IMR-90 (cell line): ENCODE measurements at regions not wholly inside any gene's neighbourhood (a gene's known extent, or its start where the extent isn't known, plus 50 kb on each side); places are given as distances from the start of the nearest gene placed in this dataset.

Experiments used
- ATAC-seq: fragments of 200-7000 bp; cut with Tn5 transposase; 2 replicates; pipeline ENCODE4 v1.9.1; 2020; ENCODE audit warnings: low read depth, mild to moderate bottlenecking, moderate library complexity
- BruUV-seq: library from RNA; stranded (reverse); fragments of 400-500 nt; replicated peaks from 2 replicates; lab custom pipeline; 2021; lab: Mats Ljungman, UMichigan
- CTCF ChIA-PET: fragments of 300-600 bp; formaldehyde crosslinking; extraction: SDS; loops from one replicate; lab custom pipeline; 2021; ENCODE audit warnings: antibody characterized with exemption; lab: Yijun Ruan, JAX
- POLR2A ChIA-PET: fragments of 300-600 bp; sonication (Branson Sonifier 250); formaldehyde crosslinking; loops from one replicate; lab custom pipeline; 2022; ENCODE audit warnings: antibody characterized with exemption; ENCODE audit not compliant: unreplicated experiment; lab: Charles Lee
- DNase-seq: peaks from one replicate; pipeline ENCODE4 v3.0.0; 2013
- H2AFZ ChIP-seq: replicated peaks from 2 replicates; pipeline ENCODE3; 2013; ENCODE audit warnings: low read length, mild to moderate bottlenecking; ENCODE audit not compliant: poor library complexity
- H2AK5ac ChIP-seq: 2 replicates; pipeline ENCODE4 v1.6.1; 2013; ENCODE audit warnings: low read depth, low read length, inconsistent platforms
- H2AK9ac ChIP-seq: replicated peaks from 2 replicates; pipeline ENCODE3; 2013; ENCODE audit warnings: mild to moderate bottlenecking, low read depth, low read length, moderate library complexity; ENCODE audit not compliant: poor library complexity
- H2BK120ac ChIP-seq: 2 replicates; pipeline ENCODE4 v1.6.1; 2013; ENCODE audit warnings: low read depth, low read length, inconsistent platforms
- H2BK15ac ChIP-seq: 3 replicates; pipeline ENCODE4 v1.6.1; 2013; ENCODE audit warnings: low read depth, low read length, inconsistent platforms
- H2BK20ac ChIP-seq: 2 replicates; pipeline ENCODE4 v1.6.1; 2013; ENCODE audit warnings: low read depth, mild to moderate bottlenecking, inconsistent platforms, low read length, moderate library complexity
- H2BK5ac ChIP-seq: 2 replicates; pipeline ENCODE4 v1.6.1; 2013; ENCODE audit warnings: mild to moderate bottlenecking, low read depth, low read length, inconsistent platforms; ENCODE audit not compliant: poor library complexity, severe bottlenecking
- H3K14ac ChIP-seq: replicated peaks from 2 replicates; pipeline ENCODE4 v1.6.1; 2013; ENCODE audit warnings: low read depth, low read length, inconsistent platforms
- H3K18ac ChIP-seq: 2 replicates; pipeline ENCODE4 v1.6.1; 2013; ENCODE audit warnings: low read depth, low read length, control low read depth
- H3K23ac ChIP-seq: 2 replicates; pipeline ENCODE4 v1.6.1; 2013; ENCODE audit warnings: low read depth, low read length, inconsistent platforms
- H3K27ac ChIP-seq: 2 replicates; pipeline ENCODE4 v1.5.1; 2013; ENCODE audit warnings: mild to moderate bottlenecking, control low read depth, low read length; ENCODE audit not compliant: insufficient read depth
- H3K27me3 ChIP-seq: 2 replicates; pipeline ENCODE4 v1.6.1; 2013; ENCODE audit warnings: low read length; ENCODE audit not compliant: control insufficient read depth, insufficient read depth
- H3K36me3 ChIP-seq: 2 replicates; pipeline ENCODE4 v1.6.1; 2013; ENCODE audit warnings: low read length, mixed read lengths; ENCODE audit not compliant: control insufficient read depth, insufficient read depth
- H3K4ac ChIP-seq: 2 replicates; pipeline ENCODE4 v1.6.1; 2013; ENCODE audit warnings: low read depth, low read length, inconsistent platforms
- H3K4me1 ChIP-seq: 2 replicates; pipeline ENCODE4 v1.6.1; 2013; ENCODE audit warnings: low read length, mixed read lengths; ENCODE audit not compliant: control insufficient read depth, insufficient read depth
- H3K4me2 ChIP-seq: 2 replicates; pipeline ENCODE4 v1.6.1; 2013; ENCODE audit warnings: low read depth, mild to moderate bottlenecking, control low read depth, low read length, moderate library complexity
- H3K4me3 ChIP-seq: 2 replicates; pipeline ENCODE4 v1.5.1; 2013; ENCODE audit warnings: low read depth, mild to moderate bottlenecking, control low read depth, low read length, moderate library complexity; ENCODE audit not compliant: insufficient read depth
- H3K56ac ChIP-seq: 2 replicates; pipeline ENCODE4 v1.6.1; 2013; ENCODE audit warnings: low read length, inconsistent platforms; ENCODE audit not compliant: insufficient read depth; ENCODE audit errors: extremely low read depth
- H3K79me1 ChIP-seq, 2 experiments: 2 replicates each; pipeline ENCODE4 v1.6.1; 2013; ENCODE audit warnings: low read length in 2 of 2, inconsistent platforms in 1 of 2, low read depth in 1 of 2
- H3K9ac ChIP-seq: 2 replicates; pipeline ENCODE4 v1.6.1; 2013; ENCODE audit warnings: low read depth, low read length, control low read depth
- H3K9me1 ChIP-seq: 2 replicates; pipeline ENCODE4 v1.6.1; 2013; ENCODE audit warnings: low read length, inconsistent platforms; ENCODE audit not compliant: insufficient read depth
- H3K9me3 ChIP-seq: 2 replicates; pipeline ENCODE4 v1.6.1; 2013; ENCODE audit warnings: low read length; ENCODE audit not compliant: control insufficient read depth, insufficient read depth
- H4K20me1 ChIP-seq: 2 replicates; pipeline ENCODE4 v1.6.1; 2013; ENCODE audit warnings: low read length, inconsistent platforms; ENCODE audit not compliant: insufficient read depth
- H4K5ac ChIP-seq: 2 replicates; pipeline ENCODE4 v1.6.1; 2013; ENCODE audit warnings: mild to moderate bottlenecking, low read depth, low read length, control low read depth
- H4K8ac ChIP-seq, 2 experiments: 2 replicates each; pipeline ENCODE4 v1.6.1; 2013; ENCODE audit warnings: low read depth in 2 of 2, low read length in 2 of 2, control low read depth in 1 of 2, inconsistent platforms in 1 of 2
- H4K91ac ChIP-seq: 2 replicates; pipeline ENCODE4 v1.6.1; 2013; ENCODE audit warnings: low read depth, low read length, inconsistent platforms; ENCODE audit not compliant: insufficient read depth
- NFE2L2 ChIP-seq: fragments of 150-350 bp; IDR thresholded peaks from 2 replicates; pipeline ENCODE4 v1.6.1; 2016; ENCODE audit warnings: low read depth, mild to moderate bottlenecking, low read length
- POLR2A ChIP-seq: IDR thresholded peaks from 2 replicates; pipeline ENCODE4 v1.6.1; 2012; ENCODE audit warnings: mild to moderate bottlenecking, low read depth, low read length
- RAD21 ChIP-seq: IDR thresholded peaks from 2 replicates; pipeline ENCODE4 v1.6.1; 2012; ENCODE audit warnings: low read length, improper control_type of control experiment
- RFX5 ChIP-seq: IDR thresholded peaks from 2 replicates; pipeline ENCODE4 v1.8.0; 2012; ENCODE audit warnings: low read depth, mild to moderate bottlenecking, low read length, moderate library complexity
- SMC3 ChIP-seq: fragments of 150-350 bp; IDR thresholded peaks from 2 replicates; pipeline ENCODE4 v1.6.1; 2016; ENCODE audit warnings: low read depth, mild to moderate bottlenecking, antibody characterized with exemption, low read length, moderate library complexity
- WGBS, 2 experiments: methylation state at CpG; one replicate each; pipeline versions ENCODE4 v1.1.5 to v1.1.7; 2013; ENCODE audit warnings: missing lambda C conversion rate in 2 of 2; ENCODE audit not compliant: insufficient read length in 1 of 2; ENCODE audit errors: extremely low coverage in 2 of 2; 5-methylcytosine and 5-hydroxymethylcytosine counted together
- dilution Hi-C: fragments of 300-500 bp; cut with HindIII; formaldehyde crosslinking; loops from one replicate; pipeline ENCODE4 v1.14.3; 2018; ENCODE audit warnings: low sequenced_read_pairs; ENCODE audit not compliant: unreplicated experiment
- in situ Hi-C: fragments of 300-500 bp; cut with MboI; formaldehyde crosslinking; loops from 3 replicates; pipeline ENCODE4 v1.14.3; 2019; ENCODE audit warnings: low sequenced_read_pairs, inconsistent platforms, mixed read lengths
- intact Hi-C: fragments of 100-400 bp; cut with micrococcal nuclease; formaldehyde crosslinking; loops from 2 replicates; pipeline ENCODE4 v1.10.0; 2022

- CTCF ChIA-PET, result no interaction called here
- no peak overlapping the region for H4K8ac ChIP-seq
- H2BK5ac ChIP-seq, result no peak overlapping the region
- no peak overlapping the region for H4K91ac ChIP-seq
- no peak overlapping the region for H2AK5ac ChIP-seq
- H3K9ac ChIP-seq, result no peak overlapping the region
- ATAC-seq, result peak; percentile 63
- no CpG with 5 or more reads among the region's 2 CpGs for WGBS, 2 experiments
- no peak overlapping the region for H2BK120ac ChIP-seq
- no peak overlapping the region; the same call in 1 of the 2 replicates for H3K56ac ChIP-seq
- no peak overlapping the region for H4K5ac ChIP-seq
- no peak overlapping the region for H3K4me2 ChIP-seq
- H2AFZ ChIP-seq, result no peak overlapping the region
- H4K20me1 ChIP-seq, result no peaks in the 10 kb centered on the region
- peak; percentile 59 for DNase-seq
- H3K27ac ChIP-seq, result no peak overlapping the region
- H3K14ac ChIP-seq, result no peak overlapping the region
- TF ChIP-seq POLR2A (no peak), NFE2L2 (no peak), RFX5 (no peak), RAD21 (no peak), SMC3 (no peak)
- H3K36me3 ChIP-seq, result no peaks in the 10 kb centered on the region
- H2BK15ac ChIP-seq, result no peak overlapping the region
- H2BK20ac ChIP-seq, result no peak overlapping the region
- no peaks in the 10 kb centered on the region for H3K27me3 ChIP-seq
- BruUV-seq, result no TSS peak
- no peaks in the 10 kb centered on the region; the same call in 1 of the 2 replicates for H3K9me1 ChIP-seq
- no peaks in the 10 kb centered on the region for H3K4me1 ChIP-seq
- H3K18ac ChIP-seq, result no peak overlapping the region
- in situ Hi-C loops, result no loop called here
- H3K23ac ChIP-seq, result no peak overlapping the region
- H2AK9ac ChIP-seq, result no peak overlapping the region
- no peaks in the 10 kb centered on the region for H3K9me3 ChIP-seq
- H3K79me1 ChIP-seq, result no peaks in the 10 kb centered on the region
- no peak overlapping the region for H3K4ac ChIP-seq
- dilution Hi-C loops, result no loop called here
- POLR2A ChIA-PET, result no interaction called here
- no peak overlapping the region for H3K4me3 ChIP-seq
- intact Hi-C loops, result no loop called here
Measured at GRCh38 chr2:226378753-226379705, 420.6 kb downstream of the IRS1 start.
